GM21529 (cell line): ENCODE measurements at regions not wholly inside any gene's neighbourhood (a gene's known extent, or its start where the extent isn't known, plus 50 kb on each side); places are given as distances from the start of the nearest gene placed in this dataset.
"Not testable (repeated sequence)": the region's sequence is repeated elsewhere in the genome, so short reads cannot be mapped to it uniquely, and the experiment has no call there.

Experiments
- ATAC-seq: cut with Tn5 transposase; IDR thresholded peaks from one replicate; pipeline ENCODE4 v1.9.1; 2021; ENCODE audit not compliant: unreplicated experiment

GRCh38 chr14:105653921-105654320 is 127.5 kb downstream of the TMEM121 start:
- not testable (repeated sequence) for ATAC-seq

- not testable (repeated sequence) for ATAC-seq
Observed at GRCh38 chr14:105659255-105659654, 132.9 kb downstream of the TMEM121 start.

GRCh38 chr14:105659935-105660527 is 133.6 kb downstream of the TMEM121 start:
- ATAC-seq = no peak

- ATAC-seq = no peak
Observed at GRCh38 chr14:105660816-105661531, 134.6 kb downstream of the TMEM121 start.

- not testable (repeated sequence) for ATAC-seq
Observed at GRCh38 chr14:105662043-105662442, 135.7 kb downstream of the TMEM121 start.

GRCh38 chr14:105662592-105662991 is 136.2 kb downstream of the TMEM121 start:
- not testable (repeated sequence) for ATAC-seq

- ATAC-seq = not testable (repeated sequence)
Observed at GRCh38 chr14:105663323-105663722, 136.9 kb downstream of the TMEM121 start.

GRCh38 chr14:105663818-105664596 is 137.6 kb downstream of the TMEM121 start:
- ATAC-seq = not testable (repeated sequence)

- ATAC-seq = no peak
Observed at GRCh38 chr14:105664691-105665090, 138.3 kb downstream of the TMEM121 start.

GRCh38 chr14:105665247-105665950 is 139.0 kb downstream of the TMEM121 start:
- ATAC-seq = no peak

- no peak for ATAC-seq
Observed at GRCh38 chr14:105665951-105666277, 139.5 kb downstream of the TMEM121 start.

GRCh38 chr14:105666420-105666819 is 140.0 kb downstream of the TMEM121 start:
- no peak for ATAC-seq

- not testable (repeated sequence) for ATAC-seq
Observed at GRCh38 chr14:105666991-105667662, 140.7 kb downstream of the TMEM121 start.

- not testable (repeated sequence) for ATAC-seq
Observed at GRCh38 chr14:105667663-105668020, 141.3 kb downstream of the TMEM121 start.

GRCh38 chr14:105668021-105668420 is 141.6 kb downstream of the TMEM121 start:
- ATAC-seq = not testable (repeated sequence)

- not testable (repeated sequence) for ATAC-seq
Observed at GRCh38 chr14:105668471-105669230, 142.3 kb downstream of the TMEM121 start.

- ATAC-seq = not testable (repeated sequence)
Observed at GRCh38 chr14:105669231-105669610, 142.8 kb downstream of the TMEM121 start.

GRCh38 chr14:105669646-105670045 is 143.3 kb downstream of the TMEM121 start:
- not testable (repeated sequence) for ATAC-seq

GRCh38 chr14:105672450-105673200 is 146.2 kb downstream of the TMEM121 start:
- ATAC-seq = not testable (repeated sequence)
